ENCODE measurements at regions not wholly inside any gene's neighbourhood (a gene's known extent, or its start where the extent isn't known, plus 50 kb on each side); places are given as distances from the start of the nearest gene placed in this dataset.

- DNase-seq (ENCODE audit: low spot score) = no peak
These were observed 167.8 kb upstream of the EDNRA start for GRCh38 chr4:147313108-147313507.

GRCh38 chr4:147318586-147318985, 162.3 kb upstream of the EDNRA start:
- DNase-seq (ENCODE audit: low spot score) = no peak

- DNase-seq (ENCODE audit: low spot score) = no peak
These were observed 155.3 kb upstream of the EDNRA start for GRCh38 chr4:147325571-147325981.

GRCh38 chr4:147326591-147326990, 154.3 kb upstream of the EDNRA start:
- no peak for DNase-seq (ENCODE audit: low spot score)

GRCh38 chr4:147327322-147327721, 153.6 kb upstream of the EDNRA start:
- no peak for DNase-seq (ENCODE audit: low spot score)

GRCh38 chr4:147328189-147328588, 152.7 kb upstream of the EDNRA start:
- no peak for DNase-seq (ENCODE audit: low spot score)

- DNase-seq (ENCODE audit: low spot score) = no peak
These were observed 152.0 kb upstream of the EDNRA start for GRCh38 chr4:147328756-147329446.

- no peak for DNase-seq (ENCODE audit: low spot score)
These were observed 148.8 kb upstream of the EDNRA start for GRCh38 chr4:147332091-147332490.

- DNase-seq (ENCODE audit: low spot score) = peak; percentile 40
These were observed 146.4 kb upstream of the EDNRA start for GRCh38 chr4:147334478-147334877.

GRCh38 chr4:147335183-147335582, 145.7 kb upstream of the EDNRA start:
- DNase-seq (ENCODE audit: low spot score) = no peak

- DNase-seq (ENCODE audit: low spot score) = no peak
These were observed 144.6 kb upstream of the EDNRA start for GRCh38 chr4:147336252-147336651.

- no peak for DNase-seq (ENCODE audit: low spot score)
These were observed 141.8 kb upstream of the EDNRA start for GRCh38 chr4:147339100-147339499.

- peak; percentile 72 for DNase-seq (ENCODE audit: low spot score)
These were observed 140.8 kb upstream of the EDNRA start for GRCh38 chr4:147340111-147340510.

- DNase-seq (ENCODE audit: low spot score) = peak; percentile 77
These were observed 140.2 kb upstream of the EDNRA start for GRCh38 chr4:147340591-147341120.

GRCh38 chr4:147343692-147344091, 137.2 kb upstream of the EDNRA start:
- DNase-seq (ENCODE audit: low spot score) = no peak

GRCh38 chr4:147345662-147346061, 135.2 kb upstream of the EDNRA start:
- no peak for DNase-seq (ENCODE audit: low spot score)

GRCh38 chr4:147347217-147347616, 133.7 kb upstream of the EDNRA start:
- no peak for DNase-seq (ENCODE audit: low spot score)

GRCh38 chr4:147349193-147349592, 131.7 kb upstream of the EDNRA start:
- DNase-seq (ENCODE audit: low spot score) = no peak

GRCh38 chr4:147351083-147351787, 129.7 kb upstream of the EDNRA start:
- no peak for DNase-seq (ENCODE audit: low spot score)

GRCh38 chr4:147354237-147354636, 126.7 kb upstream of the EDNRA start:
- DNase-seq (ENCODE audit: low spot score) = no peak

GRCh38 chr4:147355032-147355656, 125.8 kb upstream of the EDNRA start:
- no peak for DNase-seq (ENCODE audit: low spot score)

GRCh38 chr4:147355847-147356246, 125.0 kb upstream of the EDNRA start:
- no peak for DNase-seq (ENCODE audit: low spot score)

- DNase-seq (ENCODE audit: low spot score) = no peak
These were observed 120.6 kb upstream of the EDNRA start for GRCh38 chr4:147360301-147360700.

All from COLO829 (cell line).